ENCODE measurements at regions not wholly inside any gene's neighbourhood (a gene's known extent, or its start where the extent isn't known, plus 50 kb on each side); places are given as distances from the start of the nearest gene placed in this dataset.
"Not testable (repeated sequence)": the region's sequence is repeated elsewhere in the genome, so short reads cannot be mapped to it uniquely, and the experiment has no call there.

DNA sequence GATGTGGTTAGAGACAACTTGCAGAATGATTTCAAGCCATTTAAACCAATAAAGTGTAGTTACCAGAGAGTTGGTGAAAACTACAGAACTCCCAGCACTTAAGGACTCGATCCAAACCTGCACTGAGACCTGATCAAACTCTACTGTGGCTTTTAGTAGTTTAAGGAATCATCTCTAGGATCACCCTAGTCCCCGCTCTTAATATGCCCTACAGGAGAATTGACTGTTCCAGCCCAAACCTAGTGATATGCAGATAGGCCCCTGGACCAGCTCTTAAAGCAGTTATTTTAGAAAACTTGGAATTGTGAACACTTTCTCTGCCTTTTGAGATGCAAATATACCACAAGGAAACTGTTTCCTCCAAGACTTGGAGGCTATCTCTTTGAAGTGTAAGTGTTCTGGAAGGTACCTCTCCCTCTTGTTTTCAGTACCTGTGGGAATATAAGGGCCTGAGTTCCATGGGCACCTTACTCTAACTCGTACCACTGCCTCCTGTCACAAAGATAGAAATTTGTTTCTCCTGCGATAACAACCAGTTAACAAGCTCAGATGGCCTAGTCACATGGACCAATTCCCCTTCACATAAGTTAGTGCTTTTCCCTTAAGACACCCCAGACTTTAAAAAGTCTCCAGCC is 1367.2 kb upstream of the SLC39A10 start:
- no peak for DNase-seq (ENCODE audit: low read depth)
- TF ChIP-seq, protein P1, sequence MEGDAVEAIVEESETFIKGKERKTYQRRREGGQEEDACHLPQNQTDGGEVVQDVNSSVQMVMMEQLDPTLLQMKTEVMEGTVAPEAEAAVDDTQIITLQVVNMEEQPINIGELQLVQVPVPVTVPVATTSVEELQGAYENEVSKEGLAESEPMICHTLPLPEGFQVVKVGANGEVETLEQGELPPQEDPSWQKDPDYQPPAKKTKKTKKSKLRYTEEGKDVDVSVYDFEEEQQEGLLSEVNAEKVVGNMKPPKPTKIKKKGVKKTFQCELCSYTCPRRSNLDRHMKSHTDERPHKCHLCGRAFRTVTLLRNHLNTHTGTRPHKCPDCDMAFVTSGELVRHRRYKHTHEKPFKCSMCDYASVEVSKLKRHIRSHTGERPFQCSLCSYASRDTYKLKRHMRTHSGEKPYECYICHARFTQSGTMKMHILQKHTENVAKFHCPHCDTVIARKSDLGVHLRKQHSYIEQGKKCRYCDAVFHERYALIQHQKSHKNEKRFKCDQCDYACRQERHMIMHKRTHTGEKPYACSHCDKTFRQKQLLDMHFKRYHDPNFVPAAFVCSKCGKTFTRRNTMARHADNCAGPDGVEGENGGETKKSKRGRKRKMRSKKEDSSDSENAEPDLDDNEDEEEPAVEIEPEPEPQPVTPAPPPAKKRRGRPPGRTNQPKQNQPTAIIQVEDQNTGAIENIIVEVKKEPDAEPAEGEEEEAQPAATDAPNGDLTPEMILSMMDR (conservative IDR thresholded peaks at IDR 0.05; ENCODE audit: low read length), result no peak
- no peak overlapping the region for H3K4me3 ChIP-seq (ENCODE audit: low read length)

DNA sequence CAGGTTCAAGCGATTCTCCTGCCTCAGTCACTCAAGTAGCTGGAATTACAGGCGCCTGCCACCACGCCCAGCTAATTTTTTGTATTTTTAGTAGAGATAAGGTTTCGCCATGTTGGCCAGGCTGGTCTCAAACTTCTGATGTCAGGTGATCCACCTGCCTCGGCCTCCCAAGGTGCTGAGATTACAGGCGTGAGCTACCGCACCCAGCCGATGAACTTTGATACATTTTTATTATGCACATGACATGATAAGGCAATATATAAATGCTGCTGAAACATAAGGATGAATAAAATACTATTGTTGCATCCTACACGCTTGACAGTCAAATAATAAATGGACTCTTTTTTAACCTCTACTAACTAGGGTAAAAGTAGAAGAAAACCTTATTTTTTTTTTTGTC is 1380.4 kb upstream of the SLC39A10 start:
- not testable (repeated sequence) for H3K4me3 ChIP-seq (ENCODE audit: low read length); DNase-seq (ENCODE audit: low read depth)

DNA sequence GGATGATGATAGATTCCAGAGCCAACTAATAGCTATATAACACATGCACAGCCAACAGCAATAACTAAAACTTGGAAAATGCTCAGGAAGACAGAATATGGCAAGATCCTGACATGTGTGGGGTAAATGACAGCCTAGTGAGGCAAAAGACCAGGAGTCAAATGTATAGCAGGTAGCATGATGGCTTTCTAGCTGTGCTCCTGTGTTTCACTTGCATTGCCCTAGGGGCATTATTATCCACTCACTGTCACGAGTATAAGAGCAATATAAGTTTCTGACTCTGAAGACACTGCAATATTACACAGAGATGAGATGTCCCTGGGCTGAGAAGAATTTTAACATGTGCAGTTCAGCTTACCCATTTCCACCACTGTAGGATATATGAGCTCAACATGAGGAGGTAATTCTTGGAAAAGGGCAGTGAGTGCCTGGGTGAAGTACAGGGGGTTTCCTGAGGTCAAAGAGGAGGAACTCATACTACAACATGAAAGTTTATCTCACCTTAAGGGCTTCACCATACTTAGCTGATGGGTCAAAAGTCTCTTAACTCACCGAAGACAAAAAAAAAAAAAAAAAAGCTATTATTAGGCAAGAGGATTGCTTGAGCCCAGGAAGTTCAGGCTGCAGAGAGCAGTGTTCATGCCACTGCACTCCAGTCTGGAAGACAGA is 1385.6 kb upstream of the SLC39A10 start:
- no peak overlapping the region for H3K4me3 ChIP-seq (ENCODE audit: low read length)

DNA sequence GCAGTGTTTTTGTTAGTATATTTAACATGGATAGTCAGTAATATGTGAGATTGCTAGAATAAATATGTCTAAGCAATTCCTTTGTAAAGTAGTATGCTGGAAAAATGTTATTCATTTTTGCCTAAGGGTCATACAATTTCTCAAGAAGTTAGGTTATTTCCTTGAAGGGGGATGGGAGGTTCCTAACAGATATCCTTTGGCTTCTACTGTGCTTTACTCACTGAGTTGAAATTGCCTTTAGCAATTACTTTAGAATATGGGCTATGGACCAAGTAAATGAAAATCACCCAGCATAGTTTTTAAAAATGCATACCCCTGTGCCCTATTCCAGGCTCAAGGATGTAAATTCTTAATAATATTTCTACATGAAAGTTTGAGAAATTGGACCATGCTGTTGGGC is 1386.4 kb upstream of the SLC39A10 start:
- DNase-seq (ENCODE audit: low read depth), result no peak
- TF ChIP-seq, protein P1 (conservative IDR thresholded peaks at IDR 0.05; ENCODE audit: low read length), result no peak
- no peak overlapping the region for H3K4me3 ChIP-seq (ENCODE audit: low read length)

More for the DNA sequence above, 1385.6 kb upstream of the SLC39A10 start:
- no peak for DNase-seq (ENCODE audit: low read depth)
- TF ChIP-seq, protein P1 (conservative IDR thresholded peaks at IDR 0.05; ENCODE audit: low read length), result no peak

DNA sequence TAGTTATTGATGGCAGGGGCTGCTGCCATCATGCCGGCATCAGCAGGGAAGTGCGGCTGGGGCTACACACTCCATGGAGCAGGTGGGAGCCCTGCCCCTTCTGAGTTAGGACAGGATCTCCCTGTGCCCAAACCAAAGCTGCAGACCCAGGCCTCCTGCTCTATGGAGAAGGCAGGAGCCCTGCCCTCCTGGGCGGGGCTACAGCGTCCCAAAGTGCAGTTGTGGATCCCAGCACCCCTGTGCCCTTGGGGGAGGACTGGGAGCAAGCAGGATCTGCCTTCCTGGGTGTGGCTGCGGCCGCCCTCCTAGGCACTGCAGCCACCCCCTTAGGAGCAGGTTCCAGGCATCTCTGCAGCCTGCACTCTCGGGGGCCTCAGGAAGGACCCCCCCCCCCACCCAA is 1392.4 kb upstream of the SLC39A10 start:
- H3K4me3 ChIP-seq (ENCODE audit: low read length), result no peak overlapping the region
- DNase-seq (ENCODE audit: low read depth), result no peak
- TF ChIP-seq, protein P1 (conservative IDR thresholded peaks at IDR 0.05; ENCODE audit: low read length), result no peak

DNA sequence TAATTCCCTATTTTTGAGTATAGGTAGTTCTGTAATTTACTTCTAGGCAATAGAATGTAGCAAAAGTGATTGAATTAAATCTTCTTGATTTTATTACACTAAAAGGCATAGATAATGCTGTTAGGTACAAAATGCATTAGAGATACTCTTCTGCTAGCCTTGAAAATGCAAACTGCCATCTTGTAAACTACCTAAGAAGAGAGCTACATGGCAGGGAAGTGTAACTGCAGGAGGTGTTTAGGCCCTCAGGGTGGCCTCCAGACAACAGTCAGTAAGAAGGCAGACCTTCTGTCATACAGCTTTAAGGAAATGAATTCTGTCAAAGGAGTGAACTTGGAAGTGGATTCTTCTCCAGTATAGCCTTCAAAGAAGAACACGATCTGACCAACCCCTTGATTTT is 1396.8 kb upstream of the SLC39A10 start:
- no peak overlapping the region for H3K4me3 ChIP-seq (ENCODE audit: low read length)
- TF ChIP-seq, protein P1 (conservative IDR thresholded peaks at IDR 0.05; ENCODE audit: low read length), result no peak
- DNase-seq (ENCODE audit: low read depth), result no peak

DNA sequence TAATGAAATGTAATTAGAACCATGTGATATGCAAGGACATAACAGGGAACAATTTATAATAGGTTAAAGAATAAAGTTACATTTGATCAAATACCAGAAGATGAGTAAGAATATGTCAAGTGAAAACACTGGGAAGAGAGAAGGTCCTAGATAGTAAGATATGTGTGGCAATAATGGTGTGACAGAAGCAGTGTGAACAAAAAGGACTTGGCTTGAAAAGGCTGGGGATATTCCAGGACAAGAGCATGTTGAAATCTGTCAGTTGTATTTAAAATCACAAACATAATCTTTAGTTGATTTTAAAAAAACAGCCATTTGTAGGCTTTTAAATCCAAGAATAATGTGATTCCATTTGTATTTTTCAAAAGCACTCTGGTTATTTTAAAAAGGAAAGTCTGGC is 1399.9 kb upstream of the SLC39A10 start:
- TF ChIP-seq, protein P1 (conservative IDR thresholded peaks at IDR 0.05; ENCODE audit: low read length), result no peak
- no peak overlapping the region for H3K4me3 ChIP-seq (ENCODE audit: low read length)
- DNase-seq (ENCODE audit: low read depth), result no peak
